MM.1S (cell line): ENCODE measurements at regions not wholly inside any gene's neighbourhood (a gene's known extent, or its start where the extent isn't known, plus 50 kb on each side); places are given as distances from the start of the nearest gene placed in this dataset.

Source experiments
- DNase-seq: peaks from one replicate; pipeline ENCODE4 v3.0.0-alpha.2; 2015
- H2AFZ ChIP-seq: fragments of 300-600 bp; sonication (generic); 2 replicates; pipeline ENCODE4 v1.6.0; 2016; ENCODE audit warnings: antibody characterized with exemption, low read length
- H3F3A ChIP-seq: fragments of 300-600 bp; sonication (generic); 2 replicates; pipeline ENCODE4 v1.6.1; 2016; ENCODE audit warnings: mild to moderate bottlenecking, antibody characterized with exemption, low read length, moderate library complexity, mixed read lengths; ENCODE audit not compliant: insufficient read depth
- H3K27ac ChIP-seq: fragments of 300-600 bp; sonication (generic); 2 replicates; pipeline ENCODE4 v1.5.1; 2016; ENCODE audit warnings: mild to moderate bottlenecking, low read length
- H3K27me3 ChIP-seq: fragments of 300-600 bp; sonication (generic); replicated peaks from 2 replicates; pipeline ENCODE4 v1.6.0; 2016; ENCODE audit warnings: low read length; ENCODE audit not compliant: insufficient read depth
- H3K36me3 ChIP-seq: fragments of 300-600 bp; sonication (generic); replicated peaks from 2 replicates; pipeline ENCODE4 v1.6.1; 2016; ENCODE audit warnings: mild to moderate bottlenecking, low read length, mixed read lengths; ENCODE audit not compliant: insufficient read depth
- H3K4me1 ChIP-seq: fragments of 300-600 bp; sonication (generic); 2 replicates; pipeline ENCODE4 v1.6.1; 2016; ENCODE audit warnings: low read length, mixed read lengths
- H3K4me2 ChIP-seq: fragments of 300-600 bp; sonication (generic); 2 replicates; pipeline ENCODE4 v1.6.0; 2016; ENCODE audit warnings: low read depth, low read length
- H3K4me3 ChIP-seq: fragments of 300-600 bp; sonication (generic); 2 replicates; pipeline ENCODE4 v1.5.1; 2016; ENCODE audit warnings: low read length, mixed read lengths
- H3K79me2 ChIP-seq: fragments of 300-600 bp; sonication (generic); 2 replicates; pipeline ENCODE4 v1.6.1; 2016; ENCODE audit warnings: mixed run types, low read length, mixed read lengths
- H3K9ac ChIP-seq: fragments of 300-600 bp; sonication (generic); 2 replicates; pipeline ENCODE4 v1.6.1; 2016; ENCODE audit warnings: low read length, mixed read lengths
- H3K9me2 ChIP-seq: fragments of 300-600 bp; sonication (generic); replicated peaks from 2 replicates; pipeline ENCODE4 v1.6.1; 2016; ENCODE audit warnings: mild to moderate bottlenecking, low read length, mixed read lengths; ENCODE audit not compliant: insufficient read depth
- H3K9me3 ChIP-seq: fragments of 300-600 bp; sonication (generic); replicated peaks from 2 replicates; pipeline ENCODE4 v1.6.1; 2016; ENCODE audit warnings: mild to moderate bottlenecking, low read length, mixed read lengths; ENCODE audit not compliant: insufficient read depth
- H4K20me1 ChIP-seq: fragments of 300-600 bp; sonication (generic); 2 replicates; pipeline ENCODE4 v1.6.1; 2016; ENCODE audit warnings: mild to moderate bottlenecking, low read length, moderate library complexity, mixed read lengths; ENCODE audit not compliant: insufficient read depth
- CTCF ChIP-seq: fragments of 300-600 bp; sonication (generic); IDR thresholded peaks from 2 replicates; pipeline ENCODE4 v1.5.1; 2016; ENCODE audit warnings: antibody characterized with exemption, low read length, mixed read lengths
- EZH2 ChIP-seq: fragments of 300-600 bp; sonication (generic); optimal IDR thresholded peaks from 2 replicates; pipeline ENCODE3; 2017; ENCODE audit warnings: low read depth, mild to moderate bottlenecking, antibody characterized with exemption, low read length, mixed read lengths
- EZH2phosphoT487 ChIP-seq: fragments of 300-600 bp; sonication (generic); IDR thresholded peaks from 2 replicates; pipeline ENCODE4 v1.6.1; 2018; ENCODE audit warnings: antibody characterized with exemption, low read length

GRCh38 chr10:84765086-84765485 lies 436.7 kb downstream of the CCSER2 start:
- H3K4me2 ChIP-seq: no peak overlapping the region
- H3K4me1 ChIP-seq: no peaks in the 10 kb centered on the region
- TF ChIP-seq CTCF: no peak
- H3K9me3 ChIP-seq: no peaks in the 10 kb centered on the region
- no peak for DNase-seq
- no peaks in the 10 kb centered on the region for H4K20me1 ChIP-seq
- H3K9ac ChIP-seq: no peak overlapping the region
- no peak overlapping the region for H2AFZ ChIP-seq
- no peaks in the 10 kb centered on the region for H3K79me2 ChIP-seq
- H3K27ac ChIP-seq: no peak overlapping the region
- H3K27me3 ChIP-seq: no peaks in the 10 kb centered on the region
- H3F3A ChIP-seq: no peaks in the 10 kb centered on the region
- no peaks in the 10 kb centered on the region for H3K9me2 ChIP-seq
- H3K4me3 ChIP-seq: no peak overlapping the region
- no peaks in the 10 kb centered on the region for H3K36me3 ChIP-seq

- no peaks in the 10 kb centered on the region for H3K36me3 ChIP-seq
- H3K9me2 ChIP-seq: no peaks in the 10 kb centered on the region
- no peaks in the 10 kb centered on the region for H3K27me3 ChIP-seq
- H3K9me3 ChIP-seq: no peaks in the 10 kb centered on the region
- TF ChIP-seq EZH2phosphoT487 (no peak), CTCF (no peak), EZH2 (no peak)
- no peaks in the 10 kb centered on the region for H3K79me2 ChIP-seq
- H3F3A ChIP-seq: no peaks in the 10 kb centered on the region
- H2AFZ ChIP-seq: no peak overlapping the region
- H4K20me1 ChIP-seq: no peaks in the 10 kb centered on the region
- no peak overlapping the region for H3K4me3 ChIP-seq
- H3K4me1 ChIP-seq: no peaks in the 10 kb centered on the region
- H3K9ac ChIP-seq: no peak overlapping the region
- no peak for DNase-seq
- H3K4me2 ChIP-seq: no peak overlapping the region
- no peak overlapping the region for H3K27ac ChIP-seq
Measured at GRCh38 chr10:84765656-84766055, 437.3 kb downstream of the CCSER2 start.

- no peaks in the 10 kb centered on the region for H4K20me1 ChIP-seq
- H3K27me3 ChIP-seq: no peaks in the 10 kb centered on the region
- no peaks in the 10 kb centered on the region for H3K4me1 ChIP-seq
- no peak for DNase-seq
- H3F3A ChIP-seq: no peaks in the 10 kb centered on the region
- H3K27ac ChIP-seq: no peak overlapping the region
- no peaks in the 10 kb centered on the region for H3K79me2 ChIP-seq
- H3K9me3 ChIP-seq: no peaks in the 10 kb centered on the region
- no peak overlapping the region for H3K4me3 ChIP-seq
- TF ChIP-seq EZH2: no peak
- no peak for TF ChIP-seq CTCF
- no peak for TF ChIP-seq EZH2phosphoT487
- no peak overlapping the region for H3K4me2 ChIP-seq
- no peak overlapping the region for H2AFZ ChIP-seq
- H3K9ac ChIP-seq: no peak overlapping the region
- H3K36me3 ChIP-seq: no peaks in the 10 kb centered on the region
- H3K9me2 ChIP-seq: no peaks in the 10 kb centered on the region
Measured at GRCh38 chr10:84766923-84767322, 438.5 kb downstream of the CCSER2 start.

GRCh38 chr10:84768132-84768531 lies 439.7 kb downstream of the CCSER2 start:
- H3K79me2 ChIP-seq: no peaks in the 10 kb centered on the region
- H3K9me2 ChIP-seq: no peaks in the 10 kb centered on the region
- H3K4me2 ChIP-seq: no peak overlapping the region
- no peak for DNase-seq
- no peak overlapping the region for H3K4me3 ChIP-seq
- no peaks in the 10 kb centered on the region for H4K20me1 ChIP-seq
- H3K9ac ChIP-seq: no peak overlapping the region
- no peaks in the 10 kb centered on the region for H3F3A ChIP-seq
- no peaks in the 10 kb centered on the region for H3K9me3 ChIP-seq
- no peaks in the 10 kb centered on the region for H3K4me1 ChIP-seq
- TF ChIP-seq EZH2phosphoT487 (no peak), EZH2 (no peak), CTCF (no peak)
- H3K27me3 ChIP-seq: no peaks in the 10 kb centered on the region
- no peak overlapping the region for H2AFZ ChIP-seq
- H3K27ac ChIP-seq: no peak overlapping the region
- H3K36me3 ChIP-seq: no peaks in the 10 kb centered on the region
